ENCODE measurements at regions not wholly inside any gene's neighbourhood (a gene's known extent, or its start where the extent isn't known, plus 50 kb on each side); places are given as distances from the start of the nearest gene placed in this dataset.

DNA sequence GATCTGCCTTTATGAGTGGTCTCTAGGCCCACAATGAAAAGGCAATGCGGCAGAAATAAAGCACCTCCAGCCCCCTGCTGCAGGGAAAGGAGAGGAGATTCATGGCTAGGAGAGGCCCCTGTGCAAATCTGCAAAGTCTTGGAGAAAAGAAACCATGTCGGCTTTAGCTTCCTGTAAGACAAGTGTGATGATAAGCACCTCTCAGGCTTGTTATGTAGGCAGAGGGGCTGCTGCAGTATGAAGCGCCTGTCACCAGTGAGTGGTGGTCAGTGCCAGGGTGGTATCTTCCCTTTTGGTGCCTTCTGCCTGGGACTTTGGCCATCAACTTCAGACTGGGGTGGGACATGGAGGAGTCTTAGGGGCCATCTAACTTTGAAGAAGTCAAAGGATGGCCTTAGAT, 59.2 kb upstream of the ARHGEF3 start:
- no peak for DNase-seq

DNA sequence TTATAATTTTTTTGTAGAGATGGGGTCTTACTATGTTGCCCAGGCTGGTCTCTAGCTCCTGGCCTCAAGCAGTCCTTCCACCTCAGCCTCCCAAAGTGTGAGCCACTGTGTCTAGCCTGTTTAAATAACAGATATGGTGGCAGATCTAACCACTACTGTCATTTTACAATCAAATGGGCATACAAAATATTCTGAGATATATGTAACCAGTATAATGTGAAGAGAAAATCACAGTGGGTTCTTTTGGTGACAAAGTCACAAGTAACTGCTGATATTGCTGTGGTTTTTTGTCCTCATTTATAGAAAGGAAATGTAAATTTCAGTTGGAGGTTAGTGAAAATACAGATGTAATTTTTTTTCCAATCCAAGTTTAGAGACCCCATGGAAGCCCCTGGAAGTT, 58.6 kb upstream of the ARHGEF3 start:
- DNase-seq = no peak

DNA sequence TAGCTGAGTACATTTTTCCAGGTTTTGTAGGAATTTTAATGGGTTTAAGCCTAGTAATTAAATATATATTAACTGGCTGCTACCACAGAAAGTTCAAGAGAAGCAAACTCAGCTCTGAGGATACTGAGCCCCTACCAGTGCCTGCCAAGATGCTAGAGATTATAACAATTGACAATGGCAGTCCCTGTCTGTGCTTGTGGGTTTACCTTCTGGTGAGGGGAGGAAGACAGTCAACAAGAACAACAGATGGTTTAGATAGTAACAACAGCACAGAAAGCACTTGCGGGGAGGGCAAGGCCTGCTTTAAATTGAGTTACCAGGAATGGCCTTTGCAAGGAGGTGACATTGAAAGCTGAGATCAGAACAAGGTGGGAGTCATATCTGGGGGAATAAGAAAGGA, 56.6 kb upstream of the ARHGEF3 start:
- DNase-seq = no peak

DNA sequence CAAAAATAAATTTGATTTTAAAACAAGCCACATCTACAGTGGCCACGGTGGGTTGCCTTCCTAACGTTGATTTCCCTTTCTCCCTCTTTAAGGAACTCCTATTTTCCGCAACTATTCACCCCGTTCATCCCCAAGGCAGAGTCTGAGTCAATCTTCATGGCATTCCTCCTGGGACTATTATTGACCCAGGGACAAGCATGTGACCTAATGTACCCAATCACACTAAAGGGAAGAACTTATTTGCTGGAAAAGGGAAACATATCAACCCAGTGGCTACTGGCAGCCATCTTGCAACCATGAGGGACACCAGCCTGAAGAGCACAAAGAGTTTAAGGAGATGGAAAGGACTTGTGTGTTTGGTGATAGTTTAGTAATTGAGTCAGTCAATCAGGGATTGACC, 55.4 kb upstream of the ARHGEF3 start:
- no peak for DNase-seq

DNA sequence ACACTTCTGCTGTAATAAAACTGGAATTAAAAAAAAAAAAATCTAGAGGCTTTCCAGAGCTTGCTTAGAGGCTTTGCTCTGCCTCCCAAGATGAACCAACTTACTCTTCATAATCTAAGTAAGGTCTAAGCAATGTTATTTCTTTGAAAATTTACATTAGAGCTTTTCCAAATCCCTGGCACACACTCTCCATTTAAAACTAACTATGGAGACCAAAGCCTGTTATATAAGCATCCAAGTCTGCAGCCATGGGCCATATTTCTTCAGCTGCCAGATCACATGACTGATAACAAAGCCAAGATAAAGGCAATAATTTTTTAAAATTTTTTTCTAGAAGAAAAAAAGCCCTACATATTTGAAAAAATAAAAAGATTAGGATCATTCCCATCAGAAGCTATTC, 55.0 kb upstream of the ARHGEF3 start:
- no peak for DNase-seq

DNA sequence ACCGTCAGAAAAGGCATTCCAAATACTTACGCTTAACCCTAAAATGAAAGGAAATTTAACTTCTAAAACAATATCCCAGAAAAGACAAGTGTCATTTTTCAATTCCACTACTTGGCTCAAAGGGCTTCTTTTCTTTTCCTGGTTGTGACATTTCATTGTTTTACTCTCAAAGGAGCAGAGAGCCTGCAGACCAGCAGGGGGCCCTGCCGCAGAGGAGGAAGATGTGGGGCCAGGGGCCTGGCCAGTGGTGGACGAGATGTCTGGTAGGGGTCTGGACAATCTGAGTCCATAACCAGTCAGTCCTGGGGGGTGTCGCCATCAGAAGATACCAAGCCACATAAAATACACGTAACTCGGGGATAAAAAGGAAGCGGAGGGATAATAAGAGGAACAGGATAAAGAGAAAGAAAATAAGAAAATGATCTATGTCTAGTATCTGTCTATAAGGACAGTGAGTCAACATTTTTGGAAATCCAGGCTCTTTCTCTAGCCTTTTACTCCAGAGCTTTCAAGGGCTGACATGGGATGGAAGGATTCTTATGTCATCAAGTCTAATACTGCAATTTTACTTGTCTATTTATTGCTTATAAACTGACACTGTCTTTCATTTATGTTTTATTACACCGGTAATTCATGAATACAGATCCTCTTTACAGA, 54.2 kb upstream of the ARHGEF3 start:
- no peak for DNase-seq

DNA sequence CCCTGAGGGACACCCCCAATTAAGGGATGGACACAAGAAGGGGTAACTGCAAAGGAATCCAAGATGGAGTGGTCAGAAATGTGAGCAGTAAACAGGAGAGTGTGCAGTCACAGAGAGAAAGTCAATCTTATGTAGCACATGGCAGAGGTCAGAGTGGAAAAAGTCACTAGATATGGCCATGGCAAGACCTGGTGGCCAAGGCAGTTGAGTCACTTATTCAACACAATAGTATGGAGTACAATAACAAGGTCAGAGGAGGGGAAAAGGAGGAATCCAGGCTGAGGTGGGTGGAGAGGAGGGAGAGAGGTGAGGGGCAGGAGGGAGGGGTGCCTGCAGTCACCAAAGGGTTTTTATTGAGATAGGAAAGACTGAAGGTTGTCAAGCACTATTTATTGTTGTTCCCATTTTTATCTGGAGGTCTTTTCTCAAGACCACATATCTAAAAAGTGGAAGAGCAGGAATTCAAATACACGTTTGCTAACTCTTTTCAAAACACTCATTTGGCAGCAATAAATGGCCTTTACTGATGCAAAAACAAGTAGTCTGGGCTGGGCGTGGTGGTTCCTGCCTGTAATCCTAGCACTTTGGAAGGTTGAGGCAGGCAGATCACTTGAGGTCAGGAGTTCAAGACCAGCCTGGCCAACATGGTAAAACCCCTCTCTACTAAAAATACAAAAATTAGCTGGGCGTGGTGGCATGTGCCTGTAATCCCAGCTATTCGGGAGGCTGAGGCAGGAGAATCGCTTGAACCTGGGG, 53.3 kb upstream of the ARHGEF3 start:
- DNase-seq = no peak

DNA sequence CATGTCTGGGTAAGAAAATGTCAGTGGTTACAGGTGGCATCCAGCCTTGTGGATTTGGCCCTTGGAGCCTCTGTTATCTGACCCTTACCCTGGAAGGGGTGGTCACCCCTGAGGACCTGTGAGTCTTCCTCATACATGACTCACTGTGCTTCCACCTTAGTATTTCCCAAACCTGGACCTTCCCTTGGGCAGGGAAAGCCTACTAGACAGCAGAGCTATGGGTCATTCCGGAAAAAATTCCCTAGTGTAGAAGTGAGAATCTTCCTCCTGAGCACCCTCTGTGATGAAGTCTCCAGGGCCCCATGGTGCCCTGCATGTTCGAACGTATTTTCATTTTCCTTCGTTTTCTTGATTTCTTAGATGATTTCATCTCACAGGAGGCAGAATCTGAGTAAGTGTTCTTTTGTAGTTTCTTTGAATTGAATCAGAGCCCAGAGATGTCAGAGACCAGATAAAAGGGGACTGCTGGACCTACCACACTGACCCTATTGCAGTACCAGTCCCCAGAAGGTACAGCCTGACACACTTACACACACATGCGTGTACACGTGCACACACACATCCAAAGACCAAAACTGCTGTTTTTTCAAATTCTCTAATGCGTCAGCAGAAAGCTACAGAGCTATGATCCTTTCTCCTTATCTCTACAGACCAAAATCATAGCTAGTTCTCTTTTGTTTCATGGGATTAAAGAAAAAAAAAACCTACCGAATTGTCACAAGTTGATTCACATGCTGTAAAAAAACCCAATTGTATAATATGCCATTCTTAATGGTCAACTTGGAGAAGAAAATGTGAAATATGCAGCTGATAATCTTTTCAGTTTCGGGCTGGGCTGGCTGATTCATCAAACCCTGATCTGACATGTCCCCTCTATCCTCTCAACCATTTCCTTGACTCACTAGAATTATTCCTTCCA, 50.5 kb upstream of the ARHGEF3 start:
- no peak for DNase-seq
